Activated CD8-positive, alpha-beta T cell treated with anti-CD3 and anti-CD28 coated beads, Interleukin-2, amount 10 ng/mL, durations not matched to agents 7 days and 5 days (primary cell): ENCODE measurements at regions not wholly inside any gene's neighbourhood (a gene's known extent, or its start where the extent isn't known, plus 50 kb on each side); places are given as distances from the start of the nearest gene placed in this dataset.

Experiments
- ATAC-seq: fragments of 150-1000 bp; cut with Tn5 transposase; one replicate; pipeline ENCODE4 v1.10.0; 2021; ENCODE audit warnings: moderate library complexity
- CTCF ChIA-PET: fragments of 350-600 bp; sonication (Branson Sonifier 250); formaldehyde crosslinking; loops from one replicate; lab custom pipeline; 2021; ENCODE audit warnings: antibody characterized with exemption; lab: Charles Lee
- POLR2A ChIA-PET: fragments of 350-600 bp; sonication (Branson Sonifier 250); formaldehyde crosslinking; loops from one replicate; lab custom pipeline; 2021; ENCODE audit warnings: antibody characterized with exemption; lab: Charles Lee
- DNase-seq: peaks from one replicate; pipeline ENCODE4 v3.0.0-alpha.2; 2020
- H3K27ac Mint-ChIP-seq: one replicate; pipeline ENCODE4 v1.8.0; 2021; ENCODE audit warnings: mild to moderate bottlenecking, mixed read lengths
- H3K27me3 Mint-ChIP-seq: one replicate; pipeline ENCODE4 v1.8.0; 2021; ENCODE audit warnings: low read depth, mixed read lengths
- H3K36me3 Mint-ChIP-seq: one replicate; pipeline ENCODE4 v1.8.0; 2021; ENCODE audit warnings: low read depth, mixed read lengths
- H3K4me1 Mint-ChIP-seq: one replicate; pipeline ENCODE4 v1.8.0; 2021; ENCODE audit warnings: low read depth, mixed read lengths
- H3K4me3 Mint-ChIP-seq: one replicate; pipeline ENCODE4 v1.8.0; 2021; ENCODE audit warnings: mild to moderate bottlenecking, mixed read lengths
- H3K9me3 Mint-ChIP-seq: one replicate; pipeline ENCODE4 v1.8.0; 2022; ENCODE audit warnings: mixed read lengths; ENCODE audit not compliant: insufficient read depth

DNA sequence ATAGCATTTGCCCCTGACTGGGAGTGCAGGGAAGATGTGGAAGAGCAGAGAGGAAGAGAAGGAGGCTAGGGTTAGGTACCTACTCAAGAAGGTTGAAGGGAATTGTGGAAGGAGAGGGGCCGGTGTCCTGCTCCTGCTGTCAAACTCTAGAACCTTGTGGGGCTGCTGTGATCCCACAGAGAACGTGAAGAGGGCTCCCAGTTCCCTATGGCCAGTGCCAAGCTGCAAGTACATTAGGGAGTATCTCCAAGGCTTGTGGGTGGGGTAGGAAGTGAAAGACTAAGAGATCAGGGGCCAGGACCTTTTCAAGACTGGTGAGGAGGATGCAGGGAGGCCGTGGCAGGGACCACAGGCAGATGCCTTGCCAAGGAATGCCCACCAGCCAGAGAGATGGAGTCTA lies 263.4 kb downstream of the CDH26 start:
- no peaks in the 10 kb centered on the region for H3K27me3 Mint-ChIP-seq
- H3K4me1 Mint-ChIP-seq: no peaks in the 10 kb centered on the region
- no peak overlapping the region for H3K27ac Mint-ChIP-seq
- no peaks in the 10 kb centered on the region for H3K9me3 Mint-ChIP-seq
- DNase-seq: no peak
- no peak for ATAC-seq
- ChIA-PET POLR2A (no interaction called here), CTCF (no interaction called here)
- no peak overlapping the region for H3K4me3 Mint-ChIP-seq
- H3K36me3 Mint-ChIP-seq: no peaks in the 10 kb centered on the region

- no peak for ATAC-seq
- no peaks in the 10 kb centered on the region for H3K36me3 Mint-ChIP-seq
- no peak overlapping the region for H3K27ac Mint-ChIP-seq
- ChIA-PET POLR2A (no interaction called here), CTCF (interaction anchor here (0.5 kb wide), 1 partner anchor 19 kb away, joined by 3 read pairs; no protein-coding TSS in a partner anchor)
- DNase-seq: no peak
- no peak overlapping the region for H3K4me3 Mint-ChIP-seq
- no peaks in the 10 kb centered on the region for H3K4me1 Mint-ChIP-seq
- H3K27me3 Mint-ChIP-seq: no peaks in the 10 kb centered on the region
- H3K9me3 Mint-ChIP-seq: no peaks in the 10 kb centered on the region
Measured at GRCh38 chr20:60222497-60222896, 264.3 kb downstream of the CDH26 start.

- no peaks in the 10 kb centered on the region for H3K36me3 Mint-ChIP-seq
- peaks cover 3% of the 10 kb centered on the region for H3K4me1 Mint-ChIP-seq
- CTCF ChIA-PET: interaction anchor here (0.5 to 1.0 kb wide), 2 partner anchors 12 to 20 kb away, joined by 3 to 4 read pairs; no protein-coding TSS in a partner anchor
- no peak overlapping the region for H3K27ac Mint-ChIP-seq
- no peaks in the 10 kb centered on the region for H3K27me3 Mint-ChIP-seq
- H3K4me3 Mint-ChIP-seq: no peak overlapping the region
- DNase-seq: no peak
- H3K9me3 Mint-ChIP-seq: no peaks in the 10 kb centered on the region
- no peak for ATAC-seq
- POLR2A ChIA-PET: no interaction called here
Measured at GRCh38 chr20:60223174-60223573, 265.0 kb downstream of the CDH26 start.

- Mint-ChIP-seq H3K27ac (no peak overlapping the region), H3K4me3 (no peak overlapping the region), H3K27me3 (no peaks in the 10 kb centered on the region), H3K9me3 (no peaks in the 10 kb centered on the region), H3K4me1 (peaks cover 6% of the 10 kb centered on the region), H3K36me3 (no peaks in the 10 kb centered on the region)
- ChIA-PET POLR2A (no interaction called here), CTCF (interaction anchor here (1.4 kb wide), 1 partner anchor 37 kb away, joined by 3 read pairs; no protein-coding TSS in a partner anchor)
- ATAC-seq (no peak), DNase-seq (peak; percentile 34)
Measured at GRCh38 chr20:60224914-60225313, 266.7 kb downstream of the CDH26 start.

DNA sequence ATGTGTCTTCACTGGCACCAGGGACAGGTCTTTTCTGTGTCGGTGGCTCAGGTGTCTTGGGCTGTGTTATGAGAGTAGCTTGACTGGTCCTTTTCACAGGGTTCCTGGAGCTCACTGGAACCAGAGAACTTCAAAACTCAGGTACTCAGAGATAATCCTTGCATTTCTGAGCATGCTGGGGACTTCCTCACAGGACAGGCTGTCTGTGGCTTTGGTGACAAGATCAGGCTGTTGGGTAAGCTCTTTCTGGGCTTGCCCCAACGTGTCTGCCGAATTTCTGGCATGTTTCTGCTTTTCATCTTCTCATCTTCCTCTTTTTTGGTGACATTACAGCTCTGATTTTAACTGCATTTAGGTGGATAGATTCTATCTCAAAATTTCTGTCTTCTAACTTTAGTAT lies 270.0 kb downstream of the CDH26 start:
- Mint-ChIP-seq H3K27ac (no peak overlapping the region), H3K27me3 (peaks cover 2% of the 10 kb centered on the region), H3K9me3 (no peaks in the 10 kb centered on the region), H3K4me1 (peaks cover 6% of the 10 kb centered on the region), H3K36me3 (no peaks in the 10 kb centered on the region), H3K4me3 (no peak overlapping the region)
- ATAC-seq (no peak), DNase-seq (no peak)
- ChIA-PET POLR2A (interaction anchor here (1.5 kb wide), 1 partner anchor 24 kb away, joined by 5 read pairs; no protein-coding TSS in a partner anchor), CTCF (interaction anchor here (1.3 kb wide), 1 partner anchor 35 kb away, joined by 7 read pairs; no protein-coding TSS in a partner anchor)

DNA sequence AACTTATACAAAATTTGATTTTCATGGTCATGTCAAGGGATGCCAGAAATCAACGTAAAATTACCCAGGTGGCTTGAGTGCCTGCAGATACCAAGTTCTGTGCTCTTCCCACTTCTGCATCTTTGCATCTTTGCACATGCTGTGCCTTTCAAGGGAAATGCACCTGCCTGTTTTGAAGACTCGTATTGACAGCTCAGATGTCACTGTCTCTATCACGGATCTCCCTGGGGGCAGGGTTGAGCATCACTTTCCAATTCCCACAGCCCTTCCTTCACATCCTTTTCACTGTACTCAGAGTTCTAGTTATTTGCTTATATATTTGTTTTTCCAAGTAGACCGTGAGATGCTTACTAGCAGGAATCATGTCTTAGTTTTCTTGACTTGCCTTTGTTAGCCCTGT lies 274.2 kb downstream of the CDH26 start:
- POLR2A ChIA-PET: no interaction called here
- Mint-ChIP-seq H3K36me3 (no peaks in the 10 kb centered on the region), H3K4me1 (peaks cover 6% of the 10 kb centered on the region), H3K9me3 (no peaks in the 10 kb centered on the region), H3K27ac (no peak overlapping the region), H3K4me3 (no peak overlapping the region), H3K27me3 (peaks cover 13% of the 10 kb centered on the region)
- CTCF ChIA-PET: no interaction called here
- DNase-seq (no peak), ATAC-seq (no peak)

- ChIA-PET CTCF (no interaction called here), POLR2A (no interaction called here)
- ATAC-seq (no peak), DNase-seq (no peak)
- peaks cover 13% of the 10 kb centered on the region for H3K27me3 Mint-ChIP-seq
- no peak overlapping the region for H3K4me3 Mint-ChIP-seq
- H3K27ac Mint-ChIP-seq: no peak overlapping the region
- H3K4me1 Mint-ChIP-seq: peaks cover 4% of the 10 kb centered on the region
- H3K9me3 Mint-ChIP-seq: no peaks in the 10 kb centered on the region
- H3K36me3 Mint-ChIP-seq: no peaks in the 10 kb centered on the region
Measured at GRCh38 chr20:60233018-60233630, 274.9 kb downstream of the CDH26 start.

- H3K4me3 Mint-ChIP-seq: no peak overlapping the region
- no peak for ATAC-seq
- POLR2A ChIA-PET: no interaction called here
- H3K4me1 Mint-ChIP-seq: no peaks in the 10 kb centered on the region
- H3K27ac Mint-ChIP-seq: no peak overlapping the region
- CTCF ChIA-PET: interaction anchor here (0.7 to 0.9 kb wide), 2 partner anchors 25 to 26 kb away, joined by 3 to 4 read pairs; no protein-coding TSS in a partner anchor
- DNase-seq: no peak
- peaks cover 16% of the 10 kb centered on the region for H3K27me3 Mint-ChIP-seq
- H3K9me3 Mint-ChIP-seq: no peaks in the 10 kb centered on the region
- H3K36me3 Mint-ChIP-seq: no peaks in the 10 kb centered on the region
Measured at GRCh38 chr20:60236613-60237012, 278.4 kb downstream of the CDH26 start.

DNA sequence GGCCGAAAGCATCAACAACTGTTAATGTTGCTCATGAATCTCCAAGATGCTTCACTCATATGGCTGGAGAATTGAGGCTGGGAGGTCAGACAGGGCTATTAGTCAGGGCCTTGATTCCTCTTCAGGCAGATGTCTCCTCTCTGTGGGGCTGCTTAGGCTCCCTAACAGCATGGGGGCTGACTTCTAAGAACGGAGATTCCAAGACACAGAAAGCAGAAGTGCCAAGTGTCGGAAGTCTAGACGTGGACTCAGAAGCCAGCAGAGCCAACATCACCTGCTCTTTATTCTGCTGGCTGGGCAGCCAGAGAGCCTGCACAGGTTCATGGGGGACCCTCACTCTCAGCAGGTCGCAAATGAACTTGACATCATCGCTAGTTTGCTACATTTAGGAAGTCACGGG lies 279.8 kb downstream of the CDH26 start:
- ChIA-PET POLR2A (no interaction called here), CTCF (no interaction called here)
- Mint-ChIP-seq H3K9me3 (no peaks in the 10 kb centered on the region), H3K27me3 (peaks cover 16% of the 10 kb centered on the region), H3K4me3 (no peak overlapping the region), H3K27ac (no peak overlapping the region), H3K4me1 (no peaks in the 10 kb centered on the region), H3K36me3 (no peaks in the 10 kb centered on the region)
- ATAC-seq (no peak), DNase-seq (no peak)

DNA sequence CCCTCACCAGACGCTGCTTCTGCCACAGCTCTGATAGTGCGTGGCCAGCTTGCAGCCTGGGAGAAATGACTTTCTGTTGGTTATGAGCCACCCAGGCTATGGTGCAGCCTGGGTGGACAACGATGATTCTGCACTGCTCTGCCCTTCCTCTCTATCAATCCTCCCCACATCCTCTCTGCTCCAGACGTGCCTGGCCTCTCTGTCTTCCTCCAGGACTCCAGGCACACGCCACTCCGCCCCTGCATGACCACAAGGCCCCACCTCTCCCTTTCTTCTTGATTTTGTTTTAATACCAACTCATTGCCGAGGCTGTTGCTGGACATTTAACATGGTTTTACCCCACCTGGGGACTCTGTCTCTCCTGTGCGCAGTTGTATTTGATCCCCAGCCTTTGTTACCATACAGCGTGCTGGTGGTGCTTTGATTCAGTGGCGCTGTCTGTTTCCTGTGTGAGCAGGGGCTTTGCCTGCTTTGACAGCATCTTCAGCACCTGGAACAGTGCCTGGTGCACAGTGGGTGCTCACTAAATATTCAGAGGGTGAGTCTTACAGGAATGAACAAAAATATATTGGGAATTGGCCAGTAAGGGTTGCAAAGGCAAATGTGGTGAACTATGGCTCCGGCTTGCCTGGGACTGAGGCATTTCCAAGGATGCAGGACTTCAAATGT lies 280.9 kb downstream of the CDH26 start:
- H3K27ac Mint-ChIP-seq: no peak overlapping the region
- POLR2A ChIA-PET: no interaction called here

DNA sequence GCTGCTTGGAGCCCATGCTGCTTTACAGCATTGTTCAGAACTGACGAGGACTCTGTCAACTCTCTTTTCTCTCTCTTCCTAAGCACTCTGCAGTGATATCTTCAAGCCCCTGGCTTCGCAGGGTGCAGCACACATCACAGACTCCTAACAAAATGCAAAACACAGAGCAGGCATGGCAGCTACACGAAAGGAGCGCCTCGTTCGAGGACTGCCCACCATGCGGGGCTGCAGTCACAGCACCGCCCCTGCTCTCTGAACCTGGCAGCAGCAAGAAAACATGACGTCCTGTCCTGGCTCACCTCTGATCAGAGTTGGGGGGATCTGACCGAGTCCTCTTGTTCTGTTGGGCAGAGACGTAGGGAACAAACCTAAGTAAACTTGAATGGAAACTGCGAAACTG lies 281.7 kb downstream of the CDH26 start:
- H3K4me1 Mint-ChIP-seq: peaks cover 7% of the 10 kb centered on the region
- DNase-seq (no peak), ATAC-seq (no peak)
- no peaks in the 10 kb centered on the region for H3K9me3 Mint-ChIP-seq
- no peaks in the 10 kb centered on the region for H3K36me3 Mint-ChIP-seq
- ChIA-PET POLR2A (no interaction called here), CTCF (no interaction called here)
- no peak overlapping the region for H3K27ac Mint-ChIP-seq
- H3K27me3 Mint-ChIP-seq: peaks cover 7% of the 10 kb centered on the region
- H3K4me3 Mint-ChIP-seq: no peak overlapping the region

More for the DNA sequence above, 280.9 kb downstream of the CDH26 start:
- Mint-ChIP-seq H3K36me3 (no peaks in the 10 kb centered on the region), H3K4me1 (no peaks in the 10 kb centered on the region), H3K4me3 (no peak overlapping the region), H3K27me3 (peaks cover 9% of the 10 kb centered on the region), H3K9me3 (no peaks in the 10 kb centered on the region)
- ATAC-seq: no peak
- CTCF ChIA-PET: no interaction called here
- DNase-seq: no peak

- peaks cover 7% of the 10 kb centered on the region for H3K27me3 Mint-ChIP-seq
- ChIA-PET POLR2A (no interaction called here), CTCF (no interaction called here)
- no peaks in the 10 kb centered on the region for H3K36me3 Mint-ChIP-seq
- no peaks in the 10 kb centered on the region for H3K9me3 Mint-ChIP-seq
- DNase-seq (no peak), ATAC-seq (no peak)
- H3K27ac Mint-ChIP-seq: no peak overlapping the region
- no peak overlapping the region for H3K4me3 Mint-ChIP-seq
- peaks cover 8% of the 10 kb centered on the region for H3K4me1 Mint-ChIP-seq
Measured at GRCh38 chr20:60240415-60240814, 282.2 kb downstream of the CDH26 start.
